Left renal pelvis (tissue), 4 donors: ENCODE measurements at regions not wholly inside any gene's neighbourhood (a gene's known extent, or its start where the extent isn't known, plus 50 kb on each side); places are given as distances from the start of the nearest gene placed in this dataset.

ENCODE experiments used
- DNase-seq, 4 donors: peaks; one replicate each; pipeline ENCODE4 v3.0.0-alpha.2; 2013; ENCODE audit warnings: low read depth in 4 of 4, low spot score in 3 of 4

- no peak for DNase-seq
Observed at GRCh38 chr4:111453216-111453615, 692.0 kb upstream of the FAM241A start.

- DNase-seq = no peak
Observed at GRCh38 chr4:111454961-111455360, 690.3 kb upstream of the FAM241A start.

GRCh38 chr4:111464251-111465045 lies 680.8 kb upstream of the FAM241A start:
- DNase-seq = no peak

- DNase-seq = no peak
Observed at GRCh38 chr4:111466811-111467604, 678.2 kb upstream of the FAM241A start.

GRCh38 chr4:111475001-111475400 lies 670.3 kb upstream of the FAM241A start:
- DNase-seq = peak in 2 of 4 donors; percentile 15 to 18

- DNase-seq = no peak
Observed at GRCh38 chr4:111475666-111476065, 669.6 kb upstream of the FAM241A start.

DNA sequence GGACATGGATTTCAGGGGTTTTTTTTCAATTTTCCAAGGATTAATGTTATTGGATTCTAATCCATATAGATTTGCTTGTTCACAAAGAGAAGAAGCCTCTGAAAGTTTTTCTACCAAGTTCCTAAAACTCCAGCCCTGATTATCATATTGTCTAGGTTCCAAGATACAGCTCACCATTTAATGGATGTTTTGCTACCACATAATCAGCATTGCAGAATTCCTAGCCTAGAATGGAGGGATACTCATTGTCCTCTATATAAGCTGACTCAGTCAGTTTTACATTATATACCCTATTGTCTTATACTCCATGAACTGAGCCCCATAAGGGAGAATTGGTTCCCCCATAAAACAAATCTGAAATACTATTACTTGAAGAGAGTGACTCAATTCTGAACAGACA lies 664.7 kb upstream of the FAM241A start:
- DNase-seq = no peak

DNA sequence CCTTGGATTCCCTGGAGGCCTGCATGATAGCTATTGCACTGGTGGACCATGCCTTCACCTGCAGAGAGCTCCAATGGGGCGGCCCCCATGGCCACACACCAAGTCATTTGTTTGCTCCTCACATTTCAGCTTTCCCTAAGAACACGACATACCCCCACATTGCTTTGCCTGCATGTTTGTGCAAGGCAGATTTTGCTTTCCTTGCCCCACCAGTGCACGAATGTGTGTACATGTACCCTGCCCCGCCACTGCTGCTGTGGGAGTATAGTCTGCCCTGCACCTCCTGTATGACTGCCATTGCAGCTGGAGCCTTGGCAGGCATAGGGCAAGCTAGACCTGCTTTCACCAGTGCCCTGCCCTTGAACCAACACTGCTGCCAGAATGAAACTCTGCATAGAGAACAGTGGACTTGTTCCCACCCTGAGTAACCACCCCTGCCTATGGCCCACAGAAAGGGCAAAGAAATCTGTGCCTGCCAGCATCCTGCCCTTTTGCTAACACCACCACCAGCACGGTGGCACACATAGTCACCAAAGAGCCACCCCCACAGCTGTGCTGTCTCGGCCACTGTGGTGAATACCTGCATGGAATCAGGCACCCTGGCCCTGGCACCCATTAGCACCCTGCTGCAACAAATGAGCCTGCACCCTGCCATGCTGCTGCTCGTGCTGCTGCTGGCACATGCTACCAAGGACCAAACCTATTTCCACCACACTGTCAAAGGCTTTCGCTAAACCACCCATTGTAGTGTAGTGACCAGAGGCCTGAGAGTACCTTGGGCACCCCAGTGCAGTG lies 661.7 kb upstream of the FAM241A start:
- DNase-seq = no peak

DNA sequence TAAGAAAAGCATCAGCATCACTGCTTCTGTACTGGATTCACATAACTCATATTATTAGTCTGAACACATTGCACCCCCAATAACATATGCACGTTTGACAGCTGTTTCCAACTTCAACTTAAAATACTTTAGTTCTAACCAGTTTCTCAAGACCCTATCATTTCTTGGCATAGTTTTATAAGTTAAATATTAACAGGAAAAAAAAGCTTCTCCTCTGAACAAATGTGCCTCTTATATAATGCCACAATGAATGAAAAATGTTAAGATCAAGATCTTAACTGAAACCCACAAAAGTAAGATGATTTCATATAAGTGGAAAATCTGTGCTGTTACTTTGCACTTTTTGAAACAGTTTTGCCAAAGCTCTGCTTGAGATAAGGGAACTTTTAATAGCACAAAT lies 652.8 kb upstream of the FAM241A start:
- DNase-seq = no peak

DNA sequence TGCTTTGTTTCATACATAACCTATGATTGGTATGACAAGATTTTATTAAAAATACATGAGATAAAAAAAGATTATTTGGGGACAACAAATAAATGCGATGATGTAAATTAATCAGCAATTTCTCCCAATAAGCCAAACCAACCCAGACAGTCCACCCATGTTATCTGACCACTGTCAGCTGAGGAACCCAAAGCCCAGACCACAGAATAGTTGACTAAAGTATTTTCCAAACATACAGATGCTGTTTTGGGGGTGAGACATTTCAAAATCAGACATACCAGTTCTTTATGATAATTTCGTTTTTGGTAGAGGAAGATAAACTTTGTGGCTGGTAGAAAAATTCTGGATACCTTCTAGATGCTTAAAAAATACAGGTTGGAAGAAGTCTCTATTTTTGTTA lies 650.8 kb upstream of the FAM241A start:
- no peak for DNase-seq

DNA sequence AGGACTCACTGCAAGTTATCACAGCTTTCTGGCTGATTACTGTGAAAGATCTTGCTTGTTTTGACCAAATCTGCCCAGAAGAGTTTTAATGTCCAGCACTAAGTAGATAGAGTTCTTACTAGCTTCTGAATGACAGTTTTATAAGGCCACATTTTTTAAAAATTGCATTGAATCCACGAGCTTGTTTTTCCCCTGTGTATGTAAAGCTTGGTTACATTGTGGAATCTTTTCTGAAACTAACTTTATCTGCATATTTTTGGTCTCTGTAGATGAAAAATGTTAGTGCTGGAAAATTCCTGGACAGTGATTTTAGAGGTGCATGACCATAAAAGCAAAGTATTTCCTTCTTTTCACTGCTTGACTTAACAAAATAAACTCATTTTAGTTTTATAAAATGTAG lies 650.3 kb upstream of the FAM241A start:
- no peak for DNase-seq

DNA sequence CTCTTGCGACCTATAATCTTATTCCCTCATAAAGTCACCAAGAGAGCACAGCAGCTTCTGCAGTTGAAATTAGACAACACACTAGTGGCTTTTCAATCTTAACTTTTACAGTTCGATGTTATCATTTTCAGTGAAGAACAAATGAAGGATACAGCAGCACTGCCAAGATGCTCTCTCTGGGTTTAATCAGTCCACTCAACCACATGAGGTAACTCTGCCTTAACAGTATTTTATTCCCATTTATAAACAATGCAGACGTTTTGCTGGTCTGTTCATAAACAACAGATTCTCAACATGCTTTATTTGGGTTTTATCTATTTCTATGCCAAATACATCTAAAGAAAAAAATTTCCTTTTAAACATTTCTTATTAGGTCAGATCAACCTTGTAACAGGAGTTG lies 646.0 kb upstream of the FAM241A start:
- DNase-seq = no peak

- DNase-seq = no peak
Observed at GRCh38 chr4:111499706-111500105, 645.5 kb upstream of the FAM241A start.

DNA sequence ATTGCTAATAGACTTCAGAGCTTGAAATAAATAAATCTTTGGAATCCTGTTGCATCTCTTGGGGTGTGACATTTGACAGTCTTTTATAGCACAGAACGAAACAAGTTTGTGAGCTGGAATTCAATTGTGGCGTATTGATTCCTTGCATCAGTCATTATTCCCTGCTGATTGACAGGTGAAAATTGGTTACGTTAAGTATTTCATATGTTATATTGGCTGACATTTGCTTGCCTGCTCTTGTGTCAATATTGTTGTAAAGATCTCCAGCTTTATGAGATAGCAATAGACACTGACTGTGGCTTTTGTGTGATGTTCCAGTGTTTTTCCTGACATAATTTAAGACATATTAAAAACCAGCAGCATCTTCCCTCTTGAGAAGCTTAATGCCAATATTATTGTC lies 644.4 kb upstream of the FAM241A start:
- DNase-seq = no peak

GRCh38 chr4:111501946-111502345 lies 643.3 kb upstream of the FAM241A start:
- no peak for DNase-seq

- DNase-seq = no peak
Observed at GRCh38 chr4:111502626-111503025, 642.6 kb upstream of the FAM241A start.

DNA sequence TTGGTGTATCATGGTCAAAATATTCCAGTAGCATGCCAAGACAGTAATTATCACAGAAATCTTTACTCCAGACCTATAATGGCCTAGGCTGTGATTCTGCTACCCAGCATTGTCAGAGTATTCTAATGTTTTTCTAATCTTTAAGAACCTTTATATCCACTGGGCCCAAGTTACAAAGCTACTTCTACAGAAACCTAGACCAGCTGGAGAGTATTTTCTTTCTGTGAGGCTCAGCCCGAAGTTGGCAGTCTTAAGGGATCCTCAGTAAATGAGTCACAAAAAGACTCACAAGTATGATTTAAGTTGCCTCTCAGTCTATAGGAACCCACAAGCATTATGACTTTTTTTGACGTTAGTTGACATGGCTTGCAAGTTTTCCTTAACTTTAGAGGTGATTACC lies 638.5 kb upstream of the FAM241A start:
- DNase-seq = no peak

DNA sequence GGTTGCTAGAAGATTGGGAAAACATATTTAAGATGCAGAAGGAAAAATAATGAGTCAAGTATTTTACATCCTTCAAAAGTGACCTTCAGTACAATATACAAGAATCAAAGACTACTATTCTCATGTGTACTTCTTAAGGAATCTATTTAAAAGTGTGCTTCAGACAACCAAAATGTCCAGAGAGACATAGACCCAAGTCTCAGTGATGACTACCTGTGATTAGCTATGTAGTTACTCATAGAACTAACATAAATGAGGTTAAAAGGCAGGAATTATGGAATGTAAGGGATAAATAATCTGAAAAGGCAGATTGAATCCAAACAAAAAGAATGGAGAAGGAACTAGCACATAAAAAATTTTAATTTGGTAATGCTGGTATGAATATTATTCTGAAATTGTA lies 634.7 kb upstream of the FAM241A start:
- DNase-seq = no peak

DNA sequence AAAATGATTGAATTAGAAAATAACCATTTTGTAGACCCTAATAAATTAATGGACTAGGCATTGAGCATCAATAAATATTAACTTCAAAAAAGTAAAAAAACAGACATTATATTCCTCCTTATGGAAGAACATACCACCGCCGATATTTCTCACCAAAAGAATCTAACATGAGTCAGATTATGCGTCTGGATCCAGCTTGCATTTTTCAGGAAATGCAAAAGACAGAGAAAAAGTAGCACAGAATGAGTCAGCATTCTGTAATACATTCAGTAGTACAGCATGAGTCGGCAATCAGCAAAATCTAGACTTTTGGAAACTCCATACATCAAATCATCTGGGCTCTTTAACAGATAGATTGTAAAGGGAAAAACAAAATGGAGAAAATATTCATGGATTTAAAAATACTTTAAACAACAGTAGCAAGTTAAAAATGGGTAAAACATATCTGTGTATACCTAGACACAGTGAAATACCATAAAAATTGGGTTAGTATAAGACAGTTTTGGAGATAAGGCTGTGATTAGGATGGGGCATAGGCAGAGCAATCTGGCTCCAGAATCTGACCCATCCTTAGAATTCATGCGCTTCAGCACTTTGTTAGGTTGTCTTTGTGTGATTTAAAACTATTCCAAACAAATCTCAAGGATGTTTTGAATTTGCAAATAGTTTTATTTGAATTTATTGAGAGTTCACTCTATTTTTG lies 633.0 kb upstream of the FAM241A start:
- DNase-seq = no peak

DNA sequence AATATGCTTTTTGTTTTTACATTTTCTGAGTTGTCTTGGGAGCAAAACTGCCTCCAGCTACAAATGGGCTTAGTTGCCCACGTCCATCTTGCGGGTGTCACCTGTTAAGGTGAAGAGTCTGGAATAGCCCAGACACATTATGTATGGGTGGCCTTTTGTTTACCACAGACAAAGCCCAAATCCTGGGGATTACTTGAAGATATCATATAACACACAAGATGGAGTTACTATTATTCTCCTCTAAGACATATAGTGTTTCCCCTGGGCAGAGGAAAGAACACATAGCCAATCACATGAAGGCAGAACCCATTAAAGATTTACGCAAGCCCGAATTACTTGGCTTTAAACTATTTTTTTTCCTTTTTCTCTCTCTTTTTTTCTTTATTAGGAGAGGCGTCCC lies 625.6 kb upstream of the FAM241A start:
- DNase-seq = no peak

GRCh38 chr4:111530446-111530845 lies 614.8 kb upstream of the FAM241A start:
- no peak for DNase-seq
